ENCODE measurements at regions not wholly inside any gene's neighbourhood (a gene's known extent, or its start where the extent isn't known, plus 50 kb on each side); places are given as distances from the start of the nearest gene placed in this dataset.

GRCh38 chrX:99750721-99751120 is 659.4 kb downstream of the PCDH19 start:
- ChIA-PET CTCF (no interaction called here), POLR2A (no interaction called here)
- no peak for TF ChIP-seq CTCF (IDR thresholded peaks at IDR 0.05; ENCODE audit: unreplicated experiment)
- no peak for DNase-seq (ENCODE audit: unreplicated experiment)
- H3K4me1 Mint-ChIP-seq (ENCODE audit: insufficient read depth, unreplicated experiment) = no peaks in the 10 kb centered on the region
- no peaks in the 10 kb centered on the region for H3K9me3 Mint-ChIP-seq (ENCODE audit: unreplicated experiment)
- H3K36me3 Mint-ChIP-seq (ENCODE audit: insufficient read depth, unreplicated experiment) = no peaks in the 10 kb centered on the region
- H3K27ac Mint-ChIP-seq (ENCODE audit: low read depth, unreplicated experiment) = no peak overlapping the region
- no peak overlapping the region for H3K4me3 Mint-ChIP-seq (ENCODE audit: unreplicated experiment)
- BruUV-seq (replicated peaks) = no TSS peak
- peaks cover 47% of the 10 kb centered on the region for H3K27me3 Mint-ChIP-seq (ENCODE audit: insufficient read depth, unreplicated experiment)
- intact Hi-C loops (cut with micrococcal nuclease) = no loop called here

GRCh38 chrX:99722094-99722493 is 688.0 kb downstream of the PCDH19 start:
- H3K9me3 Mint-ChIP-seq (ENCODE audit: unreplicated experiment) = no peaks in the 10 kb centered on the region
- TF ChIP-seq CTCF (IDR thresholded peaks at IDR 0.05; ENCODE audit: unreplicated experiment) = no peak

GRCh38 chrX:99719140-99719539 is 690.9 kb downstream of the PCDH19 start:
- intact Hi-C loops (cut with micrococcal nuclease) = no loop called here
- TF ChIP-seq CTCF (IDR thresholded peaks at IDR 0.05; ENCODE audit: unreplicated experiment) = no peak
- Mint-ChIP-seq H3K36me3 (ENCODE audit: insufficient read depth, unreplicated experiment) (no peaks in the 10 kb centered on the region), H3K27me3 (ENCODE audit: insufficient read depth, unreplicated experiment) (peaks cover 15% of the 10 kb centered on the region), H3K4me1 (ENCODE audit: insufficient read depth, unreplicated experiment) (no peaks in the 10 kb centered on the region), H3K4me3 (ENCODE audit: unreplicated experiment) (no peak overlapping the region), H3K9me3 (ENCODE audit: unreplicated experiment) (no peaks in the 10 kb centered on the region), H3K27ac (ENCODE audit: low read depth, unreplicated experiment) (no peak overlapping the region)
- no TSS peak for BruUV-seq (replicated peaks)
- ChIA-PET POLR2A (no interaction called here), CTCF (no interaction called here)
- DNase-seq (ENCODE audit: unreplicated experiment) = no peak

More at GRCh38 chrX:99722094-99722493, 688.0 kb downstream of the PCDH19 start:
- Mint-ChIP-seq H3K36me3 (ENCODE audit: insufficient read depth, unreplicated experiment) (no peaks in the 10 kb centered on the region), H3K4me1 (ENCODE audit: insufficient read depth, unreplicated experiment) (no peaks in the 10 kb centered on the region), H3K27me3 (ENCODE audit: insufficient read depth, unreplicated experiment) (peaks cover 34% of the 10 kb centered on the region), H3K27ac (ENCODE audit: low read depth, unreplicated experiment) (no peak overlapping the region), H3K4me3 (ENCODE audit: unreplicated experiment) (no peak overlapping the region)
- BruUV-seq (replicated peaks) = no TSS peak
- ChIA-PET POLR2A (no interaction called here), CTCF (interaction anchor here (0.6 kb wide), 1 partner anchor 39 kb away, joined by 3 read pairs; no protein-coding TSS in a partner anchor)
- no peak for DNase-seq (ENCODE audit: unreplicated experiment)
- intact Hi-C loops (cut with micrococcal nuclease) = no loop called here

GRCh38 chrX:99717716-99718115 is 692.4 kb downstream of the PCDH19 start:
- H3K36me3 Mint-ChIP-seq (ENCODE audit: insufficient read depth, unreplicated experiment) = no peaks in the 10 kb centered on the region
- no TSS peak for BruUV-seq (replicated peaks)
- H3K4me1 Mint-ChIP-seq (ENCODE audit: insufficient read depth, unreplicated experiment) = no peaks in the 10 kb centered on the region
- ChIA-PET CTCF (interaction anchor here (1.4 kb wide), 1 partner anchor 10 kb away, joined by 4 read pairs; no protein-coding TSS in a partner anchor), POLR2A (no interaction called here)
- no peak for DNase-seq (ENCODE audit: unreplicated experiment)
- no peak overlapping the region for H3K27ac Mint-ChIP-seq (ENCODE audit: low read depth, unreplicated experiment)
- H3K4me3 Mint-ChIP-seq (ENCODE audit: unreplicated experiment) = no peak overlapping the region
- H3K27me3 Mint-ChIP-seq (ENCODE audit: insufficient read depth, unreplicated experiment) = peaks cover 10% of the 10 kb centered on the region
- H3K9me3 Mint-ChIP-seq (ENCODE audit: unreplicated experiment) = no peaks in the 10 kb centered on the region
- TF ChIP-seq CTCF (IDR thresholded peaks at IDR 0.05; ENCODE audit: unreplicated experiment) = no peak
- intact Hi-C loops (cut with micrococcal nuclease) = no loop called here

All from MCF 10A (cell line).